ENCODE measurements at regions not wholly inside any gene's neighbourhood (a gene's known extent, or its start where the extent isn't known, plus 50 kb on each side); places are given as distances from the start of the nearest gene placed in this dataset.

- Histone ChIP-seq H3K9me3 (ENCODE audit: control extremely low read depth in 1 of 5, control insufficient read depth in 4 of 5, insufficient read depth in 2 of 5, low read depth in 1 of 5, low read length in 4 of 5) (no peaks in the 10 kb centered on the region), H3K4me3 (ENCODE audit: control insufficient read depth in 1 of 7, extremely low read depth in 1 of 7, insufficient read depth in 4 of 7, low read depth in 2 of 7, low read length in 6 of 7) (no peak overlapping the region), H3K27ac (ENCODE audit: insufficient read depth in 1 of 2, low read depth in 1 of 2, low read length in 2 of 2, poor library complexity in 1 of 2, severe bottlenecking in 2 of 2) (no peak overlapping the region), H3K4me1 (ENCODE audit: control extremely low read depth in 1 of 4, control insufficient read depth in 4 of 4, insufficient read depth in 4 of 4, low read length in 3 of 4) (peaks cover 0 to 8% (median 7%) of the 10 kb centered on the region in 4 experiments), H3K27me3 (replicated peaks in 2 of 5; ENCODE audit: control insufficient read depth in 4 of 5, insufficient read depth in 5 of 5, low read length in 4 of 5) (peaks cover 0 to 3% (median 0%) of the 10 kb centered on the region in 5 experiments), H3K36me3 (ENCODE audit: control insufficient read depth in 4 of 4, insufficient read depth in 4 of 4, low read length in 3 of 4) (no peaks in the 10 kb centered on the region)
- CTCF ChIA-PET, result interaction anchor here (1.3 kb wide), 1 partner anchor 10 kb away, joined by 3 read pairs; no protein-coding TSS in a partner anchor
- POLR2A ChIA-PET, result no interaction called here
- WGBS (ENCODE audit: insufficient coverage), result 100% methylated on average over 3 of the region's 7 CpGs
- no peak for DNase-seq
These were observed 132.1 kb downstream of the RHOU start for GRCh38 chr1:228867108-228867950.

GRCh38 chr1:228867951-228868730, 132.9 kb downstream of the RHOU start:
- CTCF ChIA-PET, result interaction anchor here (1.3 kb wide), 1 partner anchor 9 kb away, joined by 3 read pairs; no protein-coding TSS in a partner anchor
- WGBS (ENCODE audit: insufficient coverage), result 98% methylated on average over 12 of the region's 12 CpGs

GRCh38 chr1:228868731-228869024, 133.4 kb downstream of the RHOU start:
- no peak overlapping the region for H3K4me3 ChIP-seq (ENCODE audit: control insufficient read depth in 1 of 7, extremely low read depth in 1 of 7, insufficient read depth in 4 of 7, low read depth in 2 of 7, low read length in 6 of 7)
- peaks cover 0 to 8% (median 7%) of the 10 kb centered on the region in 4 experiments for H3K4me1 ChIP-seq (ENCODE audit: control extremely low read depth in 1 of 4, control insufficient read depth in 4 of 4, insufficient read depth in 4 of 4, low read length in 3 of 4)
- no peaks in the 10 kb centered on the region for H3K36me3 ChIP-seq (ENCODE audit: control insufficient read depth in 4 of 4, insufficient read depth in 4 of 4, low read length in 3 of 4)
- ChIA-PET POLR2A (no interaction called here), CTCF (interaction anchor here (1.3 kb wide), 1 partner anchor 9 kb away, joined by 3 read pairs; no protein-coding TSS in a partner anchor)
- peaks cover 0 to 3% (median 0%) of the 10 kb centered on the region in 5 experiments for H3K27me3 ChIP-seq (replicated peaks in 2 of 5; ENCODE audit: control insufficient read depth in 4 of 5, insufficient read depth in 5 of 5, low read length in 4 of 5)
- 100% methylated on average over 2 of the region's 3 CpGs for WGBS (ENCODE audit: insufficient coverage)
- no peak for DNase-seq
- peaks cover 0 to 3% (median 0%) of the 10 kb centered on the region in 5 experiments for H3K9me3 ChIP-seq (ENCODE audit: control extremely low read depth in 1 of 5, control insufficient read depth in 4 of 5, insufficient read depth in 2 of 5, low read depth in 1 of 5, low read length in 4 of 5)
- H3K27ac ChIP-seq (ENCODE audit: insufficient read depth in 1 of 2, low read depth in 1 of 2, low read length in 2 of 2, poor library complexity in 1 of 2, severe bottlenecking in 2 of 2), result no peak overlapping the region

More at GRCh38 chr1:228867951-228868730, 132.9 kb downstream of the RHOU start:
- peaks cover 0 to 3% (median 0%) of the 10 kb centered on the region in 5 experiments for H3K27me3 ChIP-seq (replicated peaks in 2 of 5; ENCODE audit: control insufficient read depth in 4 of 5, insufficient read depth in 5 of 5, low read length in 4 of 5)
- H3K9me3 ChIP-seq (ENCODE audit: control extremely low read depth in 1 of 5, control insufficient read depth in 4 of 5, insufficient read depth in 2 of 5, low read depth in 1 of 5, low read length in 4 of 5), result peaks cover 0 to under 1% (median 0%) of the 10 kb centered on the region in 5 experiments
- no peaks in the 10 kb centered on the region for H3K36me3 ChIP-seq (ENCODE audit: control insufficient read depth in 4 of 4, insufficient read depth in 4 of 4, low read length in 3 of 4)
- H3K4me1 ChIP-seq (ENCODE audit: control extremely low read depth in 1 of 4, control insufficient read depth in 4 of 4, insufficient read depth in 4 of 4, low read length in 3 of 4), result peaks cover 0 to 8% (median 7%) of the 10 kb centered on the region in 4 experiments
- no peak overlapping the region for H3K4me3 ChIP-seq (ENCODE audit: control insufficient read depth in 1 of 7, extremely low read depth in 1 of 7, insufficient read depth in 4 of 7, low read depth in 2 of 7, low read length in 6 of 7)
- no peak overlapping the region for H3K27ac ChIP-seq (ENCODE audit: insufficient read depth in 1 of 2, low read depth in 1 of 2, low read length in 2 of 2, poor library complexity in 1 of 2, severe bottlenecking in 2 of 2)
- no peak for DNase-seq
- POLR2A ChIA-PET, result no interaction called here

GRCh38 chr1:228869312-228869824, 134.1 kb downstream of the RHOU start:
- H3K27me3 ChIP-seq (replicated peaks in 2 of 5; ENCODE audit: control insufficient read depth in 4 of 5, insufficient read depth in 5 of 5, low read length in 4 of 5), result peaks cover 0 to 3% (median 0%) of the 10 kb centered on the region in 5 experiments
- H3K27ac ChIP-seq (ENCODE audit: insufficient read depth in 1 of 2, low read depth in 1 of 2, low read length in 2 of 2, poor library complexity in 1 of 2, severe bottlenecking in 2 of 2), result no peak overlapping the region
- CTCF ChIA-PET, result no interaction called here
- peaks cover 0 to 3% (median 2%) of the 10 kb centered on the region in 4 experiments for H3K4me1 ChIP-seq (ENCODE audit: control extremely low read depth in 1 of 4, control insufficient read depth in 4 of 4, insufficient read depth in 4 of 4, low read length in 3 of 4)
- DNase-seq, result no peak
- WGBS (ENCODE audit: insufficient coverage), result 94% methylated on average over 3 of the region's 7 CpGs
- no peaks in the 10 kb centered on the region for H3K36me3 ChIP-seq (ENCODE audit: control insufficient read depth in 4 of 4, insufficient read depth in 4 of 4, low read length in 3 of 4)
- H3K4me3 ChIP-seq (ENCODE audit: control insufficient read depth in 1 of 7, extremely low read depth in 1 of 7, insufficient read depth in 4 of 7, low read depth in 2 of 7, low read length in 6 of 7), result no peak overlapping the region
- H3K9me3 ChIP-seq (ENCODE audit: control extremely low read depth in 1 of 5, control insufficient read depth in 4 of 5, insufficient read depth in 2 of 5, low read depth in 1 of 5, low read length in 4 of 5), result peaks cover 0 to 3% (median 0%) of the 10 kb centered on the region in 5 experiments
- POLR2A ChIA-PET, result no interaction called here

GRCh38 chr1:228870041-228870713, 134.9 kb downstream of the RHOU start:
- Histone ChIP-seq H3K4me3 (ENCODE audit: control insufficient read depth in 1 of 7, extremely low read depth in 1 of 7, insufficient read depth in 4 of 7, low read depth in 2 of 7, low read length in 6 of 7) (no peak overlapping the region), H3K27me3 (replicated peaks in 2 of 5; ENCODE audit: control insufficient read depth in 4 of 5, insufficient read depth in 5 of 5, low read length in 4 of 5) (peaks cover 0 to 3% (median 0%) of the 10 kb centered on the region in 5 experiments), H3K4me1 (ENCODE audit: control extremely low read depth in 1 of 4, control insufficient read depth in 4 of 4, insufficient read depth in 4 of 4, low read length in 3 of 4) (no peaks in the 10 kb centered on the region), H3K27ac (ENCODE audit: insufficient read depth in 1 of 2, low read depth in 1 of 2, low read length in 2 of 2, poor library complexity in 1 of 2, severe bottlenecking in 2 of 2) (no peak overlapping the region), H3K9me3 (ENCODE audit: control extremely low read depth in 1 of 5, control insufficient read depth in 4 of 5, insufficient read depth in 2 of 5, low read depth in 1 of 5, low read length in 4 of 5) (peaks cover 0 to 3% (median 0%) of the 10 kb centered on the region in 5 experiments), H3K36me3 (ENCODE audit: control insufficient read depth in 4 of 4, insufficient read depth in 4 of 4, low read length in 3 of 4) (no peaks in the 10 kb centered on the region)
- ChIA-PET POLR2A (interaction anchor here (1.0 kb wide), 1 partner anchor 33 kb away, joined by 3 read pairs; no protein-coding TSS in a partner anchor), CTCF (interaction anchor here (1.2 to 1.4 kb wide), 2 partner anchors 10 to 19 kb away, joined by 3 to 4 read pairs; no protein-coding TSS in a partner anchor)
- DNase-seq, result no peak
- WGBS (ENCODE audit: insufficient coverage), result 98% methylated on average over 7 of the region's 9 CpGs

GRCh38 chr1:228871314-228872061, 136.2 kb downstream of the RHOU start:
- H3K4me3 ChIP-seq (ENCODE audit: control insufficient read depth in 1 of 7, extremely low read depth in 1 of 7, insufficient read depth in 4 of 7, low read depth in 2 of 7, low read length in 6 of 7), result no peak overlapping the region
- H3K27ac ChIP-seq (ENCODE audit: insufficient read depth in 1 of 2, low read depth in 1 of 2, low read length in 2 of 2, poor library complexity in 1 of 2, severe bottlenecking in 2 of 2), result no peak overlapping the region
- WGBS (ENCODE audit: insufficient coverage), result 100% methylated on average over 4 of the region's 8 CpGs
- ChIA-PET POLR2A (interaction anchor here (1.0 kb wide), 1 partner anchor 32 kb away, joined by 3 read pairs; no protein-coding TSS in a partner anchor), CTCF (no interaction called here)
- no peaks in the 10 kb centered on the region for H3K4me1 ChIP-seq (ENCODE audit: control extremely low read depth in 1 of 4, control insufficient read depth in 4 of 4, insufficient read depth in 4 of 4, low read length in 3 of 4)
- no peak for DNase-seq
- peaks cover 0 to 3% (median 0%) of the 10 kb centered on the region in 5 experiments for H3K27me3 ChIP-seq (replicated peaks in 2 of 5; ENCODE audit: control insufficient read depth in 4 of 5, insufficient read depth in 5 of 5, low read length in 4 of 5)
- peaks cover 0 to 3% (median 0%) of the 10 kb centered on the region in 5 experiments for H3K9me3 ChIP-seq (ENCODE audit: control extremely low read depth in 1 of 5, control insufficient read depth in 4 of 5, insufficient read depth in 2 of 5, low read depth in 1 of 5, low read length in 4 of 5)
- H3K36me3 ChIP-seq (ENCODE audit: control insufficient read depth in 4 of 4, insufficient read depth in 4 of 4, low read length in 3 of 4), result no peaks in the 10 kb centered on the region
